Uterus (tissue), 3 donors: ENCODE measurements at regions not wholly inside any gene's neighbourhood (a gene's known extent, or its start where the extent isn't known, plus 50 kb on each side); places are given as distances from the start of the nearest gene placed in this dataset.

ENCODE experiments used
- DNase-seq, 2 donors: peaks; one replicate each; pipeline ENCODE4 v3.0.0-alpha.2; 2019 to 2020
- H3K27ac ChIP-seq, 2 donors: fragments of 200-600 bp; sonication (generic); 1 replicate in 1 of 2; 2 replicates in 1 of 2; pipeline ENCODE4 v1.5.1; 2016 to 2018
- H3K27me3 ChIP-seq, 2 donors: fragments of 200-600 bp; sonication (generic); one replicate each; pipeline ENCODE4 v1.5.1; 2018 to 2019; ENCODE audit warnings: control low read depth in 1 of 2
- H3K36me3 ChIP-seq, 2 donors: fragments of 200-600 bp; sonication (generic); one replicate each; pipeline ENCODE4 v1.5.1; 2019; ENCODE audit warnings: control low read depth in 1 of 2
- H3K4me1 ChIP-seq, 2 donors: fragments of 200-600 bp; sonication (generic); one replicate each; pipeline ENCODE4 v1.5.1; 2018 to 2019; ENCODE audit warnings: control low read depth in 1 of 2
- H3K4me3 ChIP-seq, 2 donors: fragments of 200-600 bp; sonication (generic); 1 replicate in 1 of 2; 2 replicates in 1 of 2; pipeline ENCODE4 v1.5.1; 2018 to 2019; ENCODE audit warnings: mild to moderate bottlenecking in 1 of 2
- H3K9me3 ChIP-seq, 2 donors: fragments of 200-600 bp; sonication (generic); one replicate each; pipeline ENCODE4 v1.5.1; 2019; ENCODE audit warnings: control low read depth in 1 of 2
- POLR2A ChIP-seq, 2 donors: fragments of 450-650 bp; IDR thresholded peaks; one replicate each; pipeline ENCODE4 v1.6.1; 2016; ENCODE audit warnings: antibody characterized with exemption in 2 of 2, mild to moderate bottlenecking in 1 of 2, moderate library complexity in 1 of 2
- intact Hi-C: fragments of 100-400 bp; cut with DNase I; formaldehyde crosslinking; loops from one replicate; pipeline ENCODE4 v1.15.1; 2023; ENCODE audit warnings: low total_unique reads
- TF ChIP-seq, protein P1 (sequence below), 4 experiments: fragments of 200-600 bp in 2 of 4; fragments of 450-650 bp in 2 of 4; sonication (generic) in 2 of 4; IDR thresholded peaks; one replicate each; pipeline ENCODE4 v1.5.1; 2016 to 2019; ENCODE audit warnings: antibody characterized with exemption in 4 of 4, mild to moderate bottlenecking in 2 of 4, moderate library complexity in 1 of 4
- donor health status: DM: yes; HTN: yes; CAD: no.

DNA sequence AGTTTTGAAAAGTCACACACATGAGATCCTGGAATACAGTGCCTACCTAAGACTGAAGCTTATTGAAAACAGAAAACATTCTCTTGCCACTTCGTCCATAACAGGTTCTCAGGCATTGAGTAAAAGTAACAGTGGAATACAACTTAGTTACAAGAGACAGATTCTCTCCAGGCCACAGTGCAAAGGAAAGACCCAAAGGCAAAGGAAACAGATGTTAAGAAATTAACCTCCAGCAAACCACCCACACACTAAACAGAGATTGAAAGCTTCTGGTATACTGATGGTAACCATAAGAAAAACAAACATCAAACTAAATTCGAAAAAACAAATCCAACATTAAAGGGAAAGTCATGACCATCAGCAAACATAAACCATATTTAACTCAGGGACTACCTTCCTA is 914.7 kb downstream of the SLITRK5 start:
- H3K27me3 ChIP-seq: no peaks in the 10 kb centered on the region
- no peaks in the 10 kb centered on the region for H3K9me3 ChIP-seq
- TF ChIP-seq, protein P1, sequence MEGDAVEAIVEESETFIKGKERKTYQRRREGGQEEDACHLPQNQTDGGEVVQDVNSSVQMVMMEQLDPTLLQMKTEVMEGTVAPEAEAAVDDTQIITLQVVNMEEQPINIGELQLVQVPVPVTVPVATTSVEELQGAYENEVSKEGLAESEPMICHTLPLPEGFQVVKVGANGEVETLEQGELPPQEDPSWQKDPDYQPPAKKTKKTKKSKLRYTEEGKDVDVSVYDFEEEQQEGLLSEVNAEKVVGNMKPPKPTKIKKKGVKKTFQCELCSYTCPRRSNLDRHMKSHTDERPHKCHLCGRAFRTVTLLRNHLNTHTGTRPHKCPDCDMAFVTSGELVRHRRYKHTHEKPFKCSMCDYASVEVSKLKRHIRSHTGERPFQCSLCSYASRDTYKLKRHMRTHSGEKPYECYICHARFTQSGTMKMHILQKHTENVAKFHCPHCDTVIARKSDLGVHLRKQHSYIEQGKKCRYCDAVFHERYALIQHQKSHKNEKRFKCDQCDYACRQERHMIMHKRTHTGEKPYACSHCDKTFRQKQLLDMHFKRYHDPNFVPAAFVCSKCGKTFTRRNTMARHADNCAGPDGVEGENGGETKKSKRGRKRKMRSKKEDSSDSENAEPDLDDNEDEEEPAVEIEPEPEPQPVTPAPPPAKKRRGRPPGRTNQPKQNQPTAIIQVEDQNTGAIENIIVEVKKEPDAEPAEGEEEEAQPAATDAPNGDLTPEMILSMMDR (IDR thresholded peaks at IDR 0.05): no peak
- no peak for TF ChIP-seq POLR2A (IDR thresholded peaks at IDR 0.05)
- no peak for DNase-seq
- no peaks in the 10 kb centered on the region for H3K36me3 ChIP-seq
- no peaks in the 10 kb centered on the region for H3K4me1 ChIP-seq
- no peak overlapping the region for H3K4me3 ChIP-seq
- no peak overlapping the region for H3K27ac ChIP-seq
- intact Hi-C loops: no loop called here

DNA sequence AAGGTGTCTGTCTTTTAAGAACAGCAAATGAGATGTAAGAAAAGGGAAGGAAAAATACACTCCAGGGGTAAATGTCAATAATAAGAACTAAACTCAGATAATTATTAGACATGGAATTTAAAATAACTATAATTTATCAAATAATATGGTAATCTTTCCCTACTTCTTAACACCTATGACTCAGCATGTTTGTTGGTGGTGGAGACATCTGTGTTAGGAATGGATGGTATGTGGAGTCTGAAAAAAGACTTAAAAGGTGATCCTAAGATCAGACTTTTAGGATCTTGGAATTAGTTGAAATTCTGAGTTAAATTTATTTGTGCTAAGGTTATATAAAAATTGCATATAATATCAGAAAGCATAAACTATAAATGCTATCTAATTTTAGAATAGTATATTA is 915.1 kb downstream of the SLITRK5 start:
- H3K27ac ChIP-seq: no peak overlapping the region
- no peak for DNase-seq
- H3K4me1 ChIP-seq: no peaks in the 10 kb centered on the region
- no peak overlapping the region for H3K4me3 ChIP-seq
- intact Hi-C loops: no loop called here
- H3K27me3 ChIP-seq: no peaks in the 10 kb centered on the region
- TF ChIP-seq POLR2A (IDR thresholded peaks at IDR 0.05): no peak
- TF ChIP-seq, protein P1 (IDR thresholded peaks at IDR 0.05): no peak
- H3K36me3 ChIP-seq: no peaks in the 10 kb centered on the region
- no peaks in the 10 kb centered on the region for H3K9me3 ChIP-seq

- Histone ChIP-seq H3K27me3 (no peaks in the 10 kb centered on the region), H3K4me3 (no peak overlapping the region), H3K36me3 (no peaks in the 10 kb centered on the region), H3K9me3 (no peaks in the 10 kb centered on the region), H3K4me1 (no peaks in the 10 kb centered on the region), H3K27ac (no peak overlapping the region)
- intact Hi-C loops: no loop called here
- no peak for DNase-seq
- TF ChIP-seq, protein P1 (IDR thresholded peaks at IDR 0.05): no peak
- TF ChIP-seq POLR2A (IDR thresholded peaks at IDR 0.05): no peak
These were observed 919.4 kb downstream of the SLITRK5 start for GRCh38 chr13:88590574-88590973.

GRCh38 chr13:88592105-88592504 is 920.9 kb downstream of the SLITRK5 start:
- Histone ChIP-seq H3K4me3 (no peak overlapping the region), H3K9me3 (no peaks in the 10 kb centered on the region), H3K36me3 (no peaks in the 10 kb centered on the region), H3K27me3 (no peaks in the 10 kb centered on the region), H3K27ac (no peak overlapping the region), H3K4me1 (no peaks in the 10 kb centered on the region)
- TF ChIP-seq, protein P1 (IDR thresholded peaks at IDR 0.05): no peak
- no peak for TF ChIP-seq POLR2A (IDR thresholded peaks at IDR 0.05)
- intact Hi-C loops: no loop called here
- DNase-seq: no peak

- H3K4me3 ChIP-seq: no peak overlapping the region
- H3K27ac ChIP-seq: no peak overlapping the region
- no peak for DNase-seq
- intact Hi-C loops: no loop called here
- no peaks in the 10 kb centered on the region for H3K9me3 ChIP-seq
- TF ChIP-seq POLR2A (IDR thresholded peaks at IDR 0.05): no peak
- TF ChIP-seq, protein P1 (IDR thresholded peaks at IDR 0.05): no peak
- no peaks in the 10 kb centered on the region for H3K36me3 ChIP-seq
- no peaks in the 10 kb centered on the region for H3K27me3 ChIP-seq
- H3K4me1 ChIP-seq: no peaks in the 10 kb centered on the region
These were observed 930.8 kb downstream of the SLITRK5 start for GRCh38 chr13:88601949-88602348.
